ENCODE measurements at regions not wholly inside any gene's neighbourhood (a gene's known extent, or its start where the extent isn't known, plus 50 kb on each side); places are given as distances from the start of the nearest gene placed in this dataset.

GRCh38 chr5:107773479-107773878, 102.7 kb upstream of the EFNA5 start:
- TF ChIP-seq CTCF (conservative IDR thresholded peaks at IDR 0.05; ENCODE audit: low read depth in 2 of 2) (no peak), EZH2phosphoT487 (IDR thresholded peaks at IDR 0.05; ENCODE audit: unreplicated experiment) (no peak), EZH2 (IDR thresholded peaks at IDR 0.05; ENCODE audit: low read depth, unreplicated experiment) (no peak), POLR2AphosphoS5 (IDR thresholded peaks at IDR 0.05; ENCODE audit: low read depth) (no peak), CREB1 (CRISPR knock-in tag; IDR thresholded peaks at IDR 0.05; ENCODE audit: low read depth) (no peak), NANOG (IDR thresholded peaks at IDR 0.05; ENCODE audit: borderline replicate concordance) (no peak), REST (IDR thresholded peaks at IDR 0.05; ENCODE audit: unreplicated experiment) (no peak)
